CD4-positive, alpha-beta T cell (primary cell): ENCODE measurements at regions not wholly inside any gene's neighbourhood (a gene's known extent, or its start where the extent isn't known, plus 50 kb on each side); places are given as distances from the start of the nearest gene placed in this dataset.

ENCODE experiments used
- ATAC-seq: fragments of 200-7000 bp; cut with Tn5 transposase; one replicate; pipeline ENCODE4 v1.10.0; 2022; ENCODE audit warnings: mild to moderate bottlenecking; ENCODE audit not compliant: poor library complexity
- CTCF ChIA-PET: fragments of 350-600 bp; sonication (Branson Sonifier 250); formaldehyde crosslinking; loops from one replicate; lab custom pipeline; 2021; ENCODE audit warnings: antibody characterized with exemption, inconsistent platforms; lab: Charles Lee
- POLR2A ChIA-PET: fragments of 350-600 bp; sonication (Branson Sonifier 250); formaldehyde crosslinking; loops from one replicate; lab custom pipeline; 2021; ENCODE audit warnings: antibody characterized with exemption, inconsistent platforms; lab: Charles Lee
- DNase-seq, 14 experiments: peaks; one replicate each; pipeline ENCODE4 v3.0.0-alpha.2; 2013 to 2020; ENCODE audit warnings: mixed read lengths in 2 of 14
- H3K27ac ChIP-seq, 2 donors: one replicate each; pipeline versions ENCODE4 v1.5.1 to v1.7.0; 2013; ENCODE audit warnings: low read length in 2 of 2, low read depth in 1 of 2, mild to moderate bottlenecking in 1 of 2
- H3K27me3 ChIP-seq, 2 experiments: 1 replicate in 1 of 2; 2 replicates in 1 of 2; pipeline versions ENCODE4 v1.6.1 to v1.7.0; 2013; ENCODE audit warnings: low read length in 2 of 2, control low read depth in 1 of 2, mild to moderate bottlenecking in 1 of 2, moderate library complexity in 1 of 2; ENCODE audit not compliant: insufficient read depth in 2 of 2, control insufficient read depth in 1 of 2
- H3K36me3 ChIP-seq: one replicate; pipeline ENCODE4 v1.6.1; 2013; ENCODE audit warnings: low read length, control low read depth; ENCODE audit not compliant: insufficient read depth
- H3K4me1 ChIP-seq: one replicate; pipeline ENCODE4 v1.6.1; 2013; ENCODE audit warnings: low read length, control low read depth; ENCODE audit not compliant: insufficient read depth
- H3K4me3 ChIP-seq: one replicate; pipeline ENCODE4 v1.5.1; 2013; ENCODE audit warnings: mild to moderate bottlenecking, low read length, moderate library complexity
- H3K9me3 ChIP-seq, 2 experiments: 1 replicate in 1 of 2; 2 replicates in 1 of 2; pipeline versions ENCODE4 v1.6.1 to v1.7.0; 2013; ENCODE audit warnings: low read length in 2 of 2, mild to moderate bottlenecking in 2 of 2, control low read depth in 1 of 2, moderate library complexity in 1 of 2; ENCODE audit not compliant: control insufficient read depth in 1 of 2, insufficient read depth in 1 of 2
- H3K27ac Mint-ChIP-seq: one replicate; pipeline ENCODE4 v1.8.0; 2020; ENCODE audit warnings: mixed read lengths
- H3K27me3 Mint-ChIP-seq: one replicate; pipeline ENCODE4 v1.8.0; 2021; ENCODE audit warnings: mixed read lengths
- H3K36me3 Mint-ChIP-seq: one replicate; pipeline ENCODE4 v1.8.0; 2021; ENCODE audit warnings: low read depth, mixed read lengths
- H3K4me1 Mint-ChIP-seq: one replicate; pipeline ENCODE4 v1.8.0; 2021; ENCODE audit warnings: low read depth, mixed read lengths
- H3K4me3 Mint-ChIP-seq: one replicate; pipeline ENCODE4 v1.8.0; 2020; ENCODE audit warnings: mild to moderate bottlenecking, mixed read lengths
- H3K9me3 Mint-ChIP-seq: one replicate; pipeline ENCODE4 v1.8.0; 2020; ENCODE audit warnings: mixed read lengths
- CTCF ChIP-seq: fragments of 200-600 bp; IDR thresholded peaks from one replicate; pipeline ENCODE4 v1.8.0; 2022; ENCODE audit warnings: antibody characterized with exemption, mild to moderate bottlenecking
- intact Hi-C, 2 experiments: fragments of 100-400 bp; cut with DNase I in 1 of 2; cut with micrococcal nuclease in 1 of 2; formaldehyde crosslinking; loops; one replicate each; pipeline versions ENCODE4 v1.15.1 to v1.9.0; 2023 to 2025; cut with DNase I, micrococcal nuclease

- Histone ChIP-seq H3K9me3 (no peaks in the 10 kb centered on the region), H3K36me3 (no peaks in the 10 kb centered on the region), H3K4me1 (peaks cover 24% of the 10 kb centered on the region), H3K27ac (peak overlapping the region in 1 of 2 donors; percentile 6), H3K27me3 (no peaks in the 10 kb centered on the region), H3K4me3 (peak overlapping the region; percentile 6)
- H3K27ac Mint-ChIP-seq: peak overlapping the region; percentile 15
- ChIA-PET POLR2A (no interaction called here), CTCF (no interaction called here)
- intact Hi-C loops: loop anchor here in 1 of 2 experiments (5.0 kb wide), 1 partner anchor 53 kb away; no protein-coding TSS in a partner anchor
- H3K36me3 Mint-ChIP-seq: no peaks in the 10 kb centered on the region
- no peaks in the 10 kb centered on the region for H3K9me3 Mint-ChIP-seq
- no peak for TF ChIP-seq CTCF
- H3K4me1 Mint-ChIP-seq: peaks cover 25% of the 10 kb centered on the region
- H3K4me3 Mint-ChIP-seq: no peak overlapping the region
- DNase-seq: no peak
- H3K27me3 Mint-ChIP-seq: no peaks in the 10 kb centered on the region
- no peak for ATAC-seq
Measured at GRCh38 chr12:96143827-96144565, 50.2 kb upstream of the ELK3 start.
